ENCODE measurements at regions not wholly inside any gene's neighbourhood (a gene's known extent, or its start where the extent isn't known, plus 50 kb on each side); places are given as distances from the start of the nearest gene placed in this dataset.

- DNase-seq: no peak
These were observed 52.3 kb upstream of the EGLN3 start for GRCh38 chr14:34003082-34003668.

Data from activated CD8-positive, alpha-beta memory T cell treated with anti-CD3 and anti-CD28 coated beads, Interleukin-2, amount 50 U/mL, for 4 hours (primary cell).